HG02938 (cell line): ENCODE measurements at regions not wholly inside any gene's neighbourhood (a gene's known extent, or its start where the extent isn't known, plus 50 kb on each side); places are given as distances from the start of the nearest gene placed in this dataset.
"Not testable (repeated sequence)": the region's sequence is repeated elsewhere in the genome, so short reads cannot be mapped to it uniquely, and the experiment has no call there.

Experiments used
- ATAC-seq: cut with Tn5 transposase; IDR thresholded peaks from one replicate; pipeline ENCODE4 v1.9.1; 2021; ENCODE audit warnings: mild to moderate bottlenecking, moderate library complexity; ENCODE audit not compliant: unreplicated experiment

GRCh38 chr4:162767083-162767482 lies 399.6 kb downstream of the NAF1 start:
- no peak for ATAC-seq

DNA sequence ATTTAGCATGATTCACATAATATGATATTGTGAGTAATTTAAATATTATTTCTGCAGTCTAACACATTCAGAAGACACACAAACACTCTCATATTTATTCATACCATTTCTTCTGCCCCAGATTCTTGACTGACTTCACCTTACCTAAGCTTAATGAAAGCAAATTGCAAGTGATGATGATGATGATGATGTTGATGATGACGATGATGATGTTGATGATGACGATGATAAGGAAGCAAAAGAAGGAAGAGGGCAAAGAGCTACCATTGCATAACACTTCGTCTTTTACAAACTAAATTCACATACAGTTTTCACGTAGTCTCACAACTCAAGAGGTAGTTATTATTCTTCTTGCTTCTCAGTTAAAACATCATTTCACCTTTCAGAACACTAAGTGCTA lies 404.7 kb downstream of the NAF1 start:
- ATAC-seq, result no peak

- ATAC-seq, result not testable (repeated sequence)
Observed at GRCh38 chr4:162740228-162740627, 426.5 kb downstream of the NAF1 start.

DNA sequence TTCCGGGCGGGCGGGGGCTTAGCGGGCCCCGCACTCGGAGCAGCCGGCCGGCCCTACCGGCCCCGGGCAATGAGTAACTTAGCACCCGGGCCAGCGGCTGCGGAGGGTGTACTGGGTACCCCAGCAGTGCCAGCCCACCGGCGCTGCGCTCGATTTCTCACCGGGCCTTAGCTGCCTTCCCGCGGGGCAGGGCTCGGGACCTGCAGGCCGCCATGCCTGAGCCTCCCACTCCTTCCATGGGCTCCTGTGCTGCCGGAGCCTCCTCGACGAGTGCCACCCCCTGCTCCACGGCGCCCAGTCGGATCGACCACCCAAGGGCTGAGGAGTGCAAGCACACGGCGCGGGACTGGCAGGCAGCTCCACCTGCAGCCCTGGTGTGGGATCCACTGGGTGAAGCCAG lies 427.1 kb downstream of the NAF1 start:
- not testable (repeated sequence) for ATAC-seq

- ATAC-seq, result no peak
Observed at GRCh38 chr4:162732876-162733275, 433.8 kb downstream of the NAF1 start.

DNA sequence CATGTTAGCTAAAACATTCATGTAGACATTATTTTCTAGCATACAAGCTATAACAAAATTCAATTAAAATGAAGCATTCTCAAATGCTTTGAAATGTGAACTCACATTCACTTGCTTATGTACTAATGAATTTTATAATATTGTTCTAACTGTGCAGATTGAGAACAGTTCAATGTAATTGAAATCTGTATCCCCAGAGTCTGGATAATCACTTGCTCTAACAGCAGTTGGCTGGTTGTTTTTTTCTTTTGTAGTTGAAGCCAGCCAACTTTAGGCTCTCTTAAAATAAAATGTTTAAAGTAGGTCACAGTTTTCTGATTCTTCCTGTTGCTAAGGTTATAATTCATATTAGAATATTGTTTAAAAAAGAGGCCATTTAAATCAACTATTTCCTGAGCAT lies 438.9 kb downstream of the NAF1 start:
- no peak for ATAC-seq

- ATAC-seq, result no peak
Observed at GRCh38 chr4:162727232-162727631, 439.5 kb downstream of the NAF1 start.

GRCh38 chr4:162715401-162715800 lies 451.3 kb downstream of the NAF1 start:
- ATAC-seq, result no peak

GRCh38 chr4:162707962-162708361 lies 458.7 kb downstream of the NAF1 start:
- peak; percentile 80 for ATAC-seq

DNA sequence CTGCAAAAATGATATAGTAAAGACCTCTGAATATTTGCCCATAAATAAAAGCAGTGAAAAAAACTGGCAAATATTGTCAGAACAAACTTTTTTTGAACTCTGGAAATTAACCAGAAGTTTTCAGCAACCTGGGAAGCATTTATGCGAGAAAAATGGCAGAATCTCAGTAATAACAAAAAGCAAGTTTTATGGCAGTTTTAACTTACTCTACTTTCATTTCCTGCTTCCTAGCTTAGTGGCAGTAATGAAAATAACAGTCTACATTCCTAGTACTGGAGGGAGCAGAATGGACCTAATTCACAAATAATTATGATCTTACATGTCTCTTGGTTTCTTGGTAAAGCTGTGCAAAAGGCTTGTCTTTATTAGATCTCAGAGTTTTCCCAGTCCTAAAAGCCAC lies 460.1 kb downstream of the NAF1 start:
- no peak for ATAC-seq

GRCh38 chr4:162706051-162706450 lies 460.6 kb downstream of the NAF1 start:
- ATAC-seq, result no peak

- no peak for ATAC-seq
Observed at GRCh38 chr4:162705130-162705803, 461.4 kb downstream of the NAF1 start.

DNA sequence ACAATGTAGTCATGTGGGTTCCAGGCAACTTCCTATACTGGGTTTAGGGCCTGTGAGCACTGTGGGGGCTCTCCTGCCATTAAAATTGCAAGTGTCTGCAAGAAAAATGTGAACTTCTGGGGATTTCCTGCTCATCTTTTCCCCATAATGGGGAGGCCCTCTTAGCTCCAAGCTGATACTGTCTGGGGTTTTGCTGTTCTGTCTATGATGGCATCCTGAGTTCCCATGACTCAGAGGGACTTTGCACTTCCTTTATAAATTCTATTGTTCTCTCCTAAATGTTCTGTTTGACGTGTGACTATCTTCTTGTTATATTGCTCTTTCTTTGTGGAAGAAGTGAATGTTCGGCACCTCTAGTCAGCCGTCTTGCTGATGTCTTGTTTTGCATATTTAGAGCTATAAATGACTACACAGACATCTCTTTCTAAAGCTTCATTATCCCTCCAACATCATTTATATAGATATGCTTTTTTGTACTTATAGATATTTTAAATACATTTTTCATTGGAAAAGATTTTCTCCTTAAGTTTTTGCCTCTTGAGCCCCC lies 465.8 kb downstream of the NAF1 start:
- peak; percentile 58 for ATAC-seq

DNA sequence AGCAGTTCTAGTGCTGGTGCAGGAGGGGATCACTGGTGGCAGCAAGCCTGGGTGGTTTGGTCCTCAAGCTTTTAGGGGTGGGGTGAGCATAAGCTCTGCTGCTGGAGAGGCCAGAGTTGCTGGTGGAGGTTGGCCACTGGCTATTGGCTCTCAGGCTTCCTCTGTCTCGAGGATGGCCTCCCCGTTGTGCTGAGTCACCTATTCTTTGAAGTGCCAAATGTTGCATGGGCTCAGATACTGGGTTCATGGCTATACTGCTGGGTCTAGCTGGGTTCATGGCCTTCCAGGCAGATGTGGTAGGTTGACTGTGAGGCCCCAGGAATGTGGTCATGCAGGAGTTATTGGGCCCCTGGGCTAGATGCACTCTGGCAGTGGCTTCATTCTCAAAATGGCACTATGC lies 466.3 kb downstream of the NAF1 start:
- peak; percentile 5 for ATAC-seq

- ATAC-seq, result no peak
Observed at GRCh38 chr4:162699629-162700028, 467.1 kb downstream of the NAF1 start.

DNA sequence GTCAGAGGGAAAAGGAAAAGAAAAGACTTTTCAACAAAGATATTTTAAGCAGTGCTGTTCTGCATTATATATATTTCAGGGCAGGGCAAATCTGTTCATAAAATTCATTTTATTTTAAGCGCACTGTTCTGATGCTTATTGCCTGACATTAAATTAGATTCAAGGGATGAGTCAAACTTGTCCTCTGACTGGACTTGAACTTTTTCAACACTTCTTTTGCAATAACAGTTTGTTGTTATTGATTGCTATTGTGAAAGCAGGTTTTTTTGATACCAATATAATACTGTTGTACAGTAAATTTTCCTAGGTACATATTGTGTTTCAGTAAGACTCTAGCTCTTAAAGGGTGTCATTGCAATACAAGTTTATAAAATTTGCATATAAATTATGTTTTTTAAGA lies 481.3 kb downstream of the NAF1 start:
- ATAC-seq, result no peak

DNA sequence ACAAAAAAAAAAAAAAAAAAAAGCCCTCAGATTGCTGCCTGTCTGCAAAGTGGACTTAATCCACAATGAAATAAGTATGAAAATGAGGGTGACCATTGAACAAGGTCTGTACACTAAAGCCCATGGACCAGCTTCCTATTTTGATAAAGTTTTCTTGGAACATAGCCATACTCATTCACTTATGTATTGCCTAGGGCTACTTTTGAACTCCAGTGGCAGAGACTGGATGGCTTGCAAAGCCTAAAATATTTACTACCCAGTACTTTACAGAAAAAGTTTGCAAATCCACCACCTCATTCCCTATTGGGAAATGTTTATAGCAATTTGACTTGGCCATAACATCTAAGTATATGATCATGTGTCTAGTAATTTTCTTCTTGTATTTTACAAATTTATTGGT lies 481.7 kb downstream of the NAF1 start:
- ATAC-seq, result no peak

DNA sequence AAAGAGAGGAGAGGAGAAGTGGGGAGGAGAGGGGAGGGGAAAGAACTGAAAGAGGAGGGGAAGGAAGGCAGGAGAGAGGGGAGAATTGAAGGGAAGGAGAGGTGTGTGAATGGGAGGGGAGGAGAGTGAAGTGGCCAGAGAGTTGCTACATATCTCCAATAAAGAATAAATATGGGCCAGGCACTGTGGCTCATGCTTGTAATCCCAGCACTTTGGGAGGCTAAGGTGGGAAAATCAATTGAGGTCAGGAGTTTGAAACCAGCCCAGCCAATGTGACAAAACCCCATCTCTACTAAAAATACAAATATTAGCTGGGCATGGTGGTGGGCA lies 482.4 kb downstream of the NAF1 start:
- no peak for ATAC-seq

DNA sequence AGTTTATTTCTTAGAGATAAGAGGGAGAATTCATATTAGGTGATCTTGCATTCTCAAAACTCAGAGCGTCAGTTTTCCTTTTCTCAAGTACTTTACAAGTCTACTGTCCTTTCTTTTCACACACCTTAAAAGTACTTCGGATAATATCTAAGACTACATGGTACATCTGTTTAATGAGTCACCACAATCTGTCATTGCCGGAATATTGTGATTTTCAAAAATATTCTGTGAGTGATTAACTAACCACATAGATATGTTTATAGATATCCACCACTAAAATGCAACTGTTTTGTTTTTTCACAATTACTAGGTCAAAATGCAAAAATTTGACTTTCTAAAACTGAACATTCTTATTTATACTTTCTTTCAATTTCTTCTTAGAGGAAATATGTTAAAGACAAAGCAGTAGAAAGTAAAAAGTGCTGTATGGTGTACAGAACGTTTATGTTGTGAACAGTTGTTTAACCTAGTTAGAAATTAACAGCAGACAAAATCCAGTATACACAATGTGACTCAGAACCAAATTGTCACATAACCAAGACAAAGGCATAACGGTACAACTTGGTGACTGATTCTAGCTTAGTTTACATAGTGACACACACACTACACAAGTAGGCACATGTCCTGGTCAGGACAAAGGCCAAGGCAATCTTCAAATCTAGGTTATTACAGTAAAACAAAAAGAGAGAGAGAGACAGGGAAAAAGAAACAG lies 482.9 kb downstream of the NAF1 start:
- peak; percentile 80 for ATAC-seq

DNA sequence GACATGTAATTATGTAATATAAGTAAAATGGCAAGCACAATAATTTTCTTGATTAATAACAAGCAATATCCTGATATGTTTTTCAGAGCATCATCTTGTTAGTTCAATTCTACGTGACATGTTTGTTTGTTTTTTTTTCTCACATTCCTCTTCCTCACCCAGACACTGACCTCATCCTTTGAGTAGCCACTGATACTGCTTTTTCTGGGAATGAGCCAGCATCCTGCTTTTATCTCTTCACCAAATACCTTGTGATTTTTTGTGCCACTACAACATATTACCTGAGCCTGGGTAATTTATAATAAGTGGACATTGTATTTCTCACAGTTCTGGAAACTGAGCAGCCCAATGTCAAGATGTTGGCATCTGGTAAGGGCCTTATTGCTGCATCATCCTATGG lies 484.0 kb downstream of the NAF1 start:
- no peak for ATAC-seq

DNA sequence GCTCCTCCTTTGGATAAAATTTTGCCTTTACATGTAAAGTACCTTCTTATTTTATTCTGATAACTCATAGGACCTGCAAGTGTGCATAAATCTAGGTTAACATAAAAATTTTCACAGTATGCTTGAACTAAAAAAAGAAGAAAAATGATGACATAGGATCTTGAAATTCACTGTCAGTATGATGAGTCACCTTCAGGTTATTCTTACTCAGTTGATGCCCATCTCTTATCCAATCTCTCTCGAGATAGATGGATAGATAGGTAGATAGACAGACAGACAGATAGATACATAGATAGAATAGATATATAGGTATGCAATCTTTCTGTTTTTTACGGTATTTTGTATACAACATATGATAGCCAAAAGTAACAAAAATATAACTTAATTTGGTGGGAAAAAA lies 485.5 kb downstream of the NAF1 start:
- ATAC-seq, result no peak

GRCh38 chr4:162675661-162676060 lies 491.0 kb downstream of the NAF1 start:
- no peak for ATAC-seq

- ATAC-seq, result peak; percentile 62
Observed at GRCh38 chr4:162661913-162662312, 498.1 kb upstream of the FSTL5 start.
